ENCODE measurements at regions not wholly inside any gene's neighbourhood (a gene's known extent, or its start where the extent isn't known, plus 50 kb on each side); places are given as distances from the start of the nearest gene placed in this dataset.

DNA sequence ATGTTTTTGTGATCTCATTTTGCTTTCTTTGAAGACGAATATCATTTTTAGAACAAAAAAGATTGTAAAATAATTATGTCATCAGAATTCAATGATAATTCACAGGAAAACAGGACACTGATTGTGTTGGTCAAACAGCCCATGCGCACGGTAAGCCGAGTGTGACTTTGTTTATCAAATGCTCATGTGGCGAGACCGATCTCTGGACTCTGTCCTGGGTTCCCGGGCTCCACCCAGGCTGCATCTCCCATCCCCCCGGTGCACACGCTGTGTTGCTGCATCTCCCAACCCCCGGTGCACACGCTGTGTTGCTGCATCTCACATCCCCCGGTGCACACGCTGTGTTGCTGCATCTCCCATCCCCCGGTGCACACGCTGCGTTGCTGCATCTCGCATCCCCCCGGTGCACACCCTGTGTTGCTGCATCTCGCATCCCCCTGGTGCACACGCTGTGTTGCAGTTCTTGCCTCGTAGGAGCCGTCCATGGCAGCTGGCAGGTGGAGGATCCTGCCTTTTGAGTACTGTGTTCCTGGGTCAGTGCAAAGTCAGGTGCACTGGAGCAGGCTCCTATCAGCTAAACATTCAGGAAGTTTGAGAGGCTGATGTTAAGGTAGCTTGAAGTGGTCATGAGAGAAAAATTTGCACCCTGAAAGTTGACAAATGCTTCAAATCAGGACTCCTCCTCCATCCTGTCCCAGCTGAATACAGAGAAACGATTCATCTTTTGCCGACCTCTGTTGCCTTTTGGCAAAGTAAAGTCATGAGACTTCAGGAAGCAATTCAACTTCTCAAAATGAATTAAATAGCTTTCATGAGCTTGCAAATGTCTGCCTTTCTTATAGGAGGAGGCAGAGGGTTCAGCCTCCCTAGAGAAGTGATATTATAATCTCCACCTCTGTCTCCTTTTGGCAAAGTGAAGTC, 77.1 kb upstream of the FRMD1 start (continued):
- TF ChIP-seq, protein P1, sequence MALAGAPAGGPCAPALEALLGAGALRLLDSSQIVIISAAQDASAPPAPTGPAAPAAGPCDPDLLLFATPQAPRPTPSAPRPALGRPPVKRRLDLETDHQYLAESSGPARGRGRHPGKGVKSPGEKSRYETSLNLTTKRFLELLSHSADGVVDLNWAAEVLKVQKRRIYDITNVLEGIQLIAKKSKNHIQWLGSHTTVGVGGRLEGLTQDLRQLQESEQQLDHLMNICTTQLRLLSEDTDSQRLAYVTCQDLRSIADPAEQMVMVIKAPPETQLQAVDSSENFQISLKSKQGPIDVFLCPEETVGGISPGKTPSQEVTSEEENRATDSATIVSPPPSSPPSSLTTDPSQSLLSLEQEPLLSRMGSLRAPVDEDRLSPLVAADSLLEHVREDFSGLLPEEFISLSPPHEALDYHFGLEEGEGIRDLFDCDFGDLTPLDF (CRISPR knock-in tag; IDR thresholded peaks at IDR 0.05), result no peak
- TF ChIP-seq ETV6 (CRISPR knock-in tag; IDR thresholded peaks at IDR 0.05) (no peak), NFATC4 (CRISPR knock-in tag; IDR thresholded peaks at IDR 0.05) (no peak), GABPB1 (CRISPR knock-in tag; IDR thresholded peaks at IDR 0.05) (no peak), RELA (CRISPR knock-in tag; IDR thresholded peaks at IDR 0.05; ENCODE audit: borderline replicate concordance) (no peak)
- TF ChIP-seq, protein P2, sequence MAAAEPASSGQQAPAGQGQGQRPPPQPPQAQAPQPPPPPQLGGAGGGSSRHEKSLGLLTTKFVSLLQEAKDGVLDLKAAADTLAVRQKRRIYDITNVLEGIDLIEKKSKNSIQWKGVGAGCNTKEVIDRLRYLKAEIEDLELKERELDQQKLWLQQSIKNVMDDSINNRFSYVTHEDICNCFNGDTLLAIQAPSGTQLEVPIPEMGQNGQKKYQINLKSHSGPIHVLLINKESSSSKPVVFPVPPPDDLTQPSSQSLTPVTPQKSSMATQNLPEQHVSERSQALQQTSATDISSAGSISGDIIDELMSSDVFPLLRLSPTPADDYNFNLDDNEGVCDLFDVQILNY (CRISPR knock-in tag; IDR thresholded peaks at IDR 0.05), result no peak
- TF ChIP-seq, protein P3, sequence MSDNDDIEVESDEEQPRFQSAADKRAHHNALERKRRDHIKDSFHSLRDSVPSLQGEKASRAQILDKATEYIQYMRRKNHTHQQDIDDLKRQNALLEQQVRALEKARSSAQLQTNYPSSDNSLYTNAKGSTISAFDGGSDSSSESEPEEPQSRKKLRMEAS (CRISPR knock-in tag; IDR thresholded peaks at IDR 0.05), result no peak

- no peak overlapping the region for H3K27ac Mint-ChIP-seq
- TF ChIP-seq SMAD4 (CRISPR knock-in tag; IDR thresholded peaks at IDR 0.05), result no peak
- TF ChIP-seq, protein P4, sequence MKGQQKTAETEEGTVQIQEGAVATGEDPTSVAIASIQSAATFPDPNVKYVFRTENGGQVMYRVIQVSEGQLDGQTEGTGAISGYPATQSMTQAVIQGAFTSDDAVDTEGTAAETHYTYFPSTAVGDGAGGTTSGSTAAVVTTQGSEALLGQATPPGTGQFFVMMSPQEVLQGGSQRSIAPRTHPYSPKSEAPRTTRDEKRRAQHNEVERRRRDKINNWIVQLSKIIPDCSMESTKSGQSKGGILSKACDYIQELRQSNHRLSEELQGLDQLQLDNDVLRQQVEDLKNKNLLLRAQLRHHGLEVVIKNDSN (CRISPR knock-in tag; IDR thresholded peaks at IDR 0.05), result no peak
- no peak for TF ChIP-seq ZNF121 (CRISPR knock-in tag; IDR thresholded peaks at IDR 0.05)
- no peak overlapping the region for H3K4me3 Mint-ChIP-seq
- ChIA-PET CTCF (no interaction called here), POLR2A (no interaction called here)
- H3K36me3 Mint-ChIP-seq, result no peaks in the 10 kb centered on the region
- H3K9me3 Mint-ChIP-seq, result no peaks in the 10 kb centered on the region
- ATAC-seq, result no peak
- no peak for DNase-seq (ENCODE audit: low spot score)
- H3K27me3 Mint-ChIP-seq (ENCODE audit: low read depth), result no peaks in the 10 kb centered on the region; the same call in 1 of the 2 replicates
- H3K4me1 Mint-ChIP-seq, result peaks cover 36% of the 10 kb centered on the region
Observed at GRCh38 chr6:168155193-168155592, 76.2 kb upstream of the FRMD1 start.

GRCh38 chr6:168154263-168154917, 75.4 kb upstream of the FRMD1 start:
- Mint-ChIP-seq H3K9me3 (no peaks in the 10 kb centered on the region), H3K4me1 (peaks cover 36% of the 10 kb centered on the region), H3K27ac (no peak overlapping the region), H3K4me3 (no peak overlapping the region), H3K36me3 (no peaks in the 10 kb centered on the region), H3K27me3 (ENCODE audit: low read depth) (no peaks in the 10 kb centered on the region; the same call in 1 of the 2 replicates)
- ChIA-PET CTCF (interaction anchor here (0.8 to 1.0 kb wide), 2 partner anchors 21 to 47 kb away, joined by 3 read pairs; no protein-coding TSS in a partner anchor), POLR2A (interaction anchor here (0.5 kb wide), 1 partner anchor 171 kb away, joined by 4 read pairs; no protein-coding TSS in a partner anchor)
- DNase-seq (ENCODE audit: low spot score) (no peak), ATAC-seq (no peak)
- TF ChIP-seq ZNF416 (CRISPR knock-in tag; IDR thresholded peaks at IDR 0.05) (no peak), NFE2L1 (CRISPR knock-in tag; IDR thresholded peaks at IDR 0.05) (no peak), FOXK1 (CRISPR knock-in tag; IDR thresholded peaks at IDR 0.05) (no peak), ATF1 (CRISPR knock-in tag; IDR thresholded peaks at IDR 0.05) (no peak), ZNF423 (CRISPR knock-in tag; IDR thresholded peaks at IDR 0.05) (no peak), ETV6 (CRISPR knock-in tag; IDR thresholded peaks at IDR 0.05) (no peak), MXD4 (CRISPR knock-in tag; IDR thresholded peaks at IDR 0.05; ENCODE audit: borderline replicate concordance) (no peak), ZNF121 (CRISPR knock-in tag; IDR thresholded peaks at IDR 0.05) (no peak), GABPB1 (CRISPR knock-in tag; IDR thresholded peaks at IDR 0.05) (no peak)
- TF ChIP-seq, protein P5, sequence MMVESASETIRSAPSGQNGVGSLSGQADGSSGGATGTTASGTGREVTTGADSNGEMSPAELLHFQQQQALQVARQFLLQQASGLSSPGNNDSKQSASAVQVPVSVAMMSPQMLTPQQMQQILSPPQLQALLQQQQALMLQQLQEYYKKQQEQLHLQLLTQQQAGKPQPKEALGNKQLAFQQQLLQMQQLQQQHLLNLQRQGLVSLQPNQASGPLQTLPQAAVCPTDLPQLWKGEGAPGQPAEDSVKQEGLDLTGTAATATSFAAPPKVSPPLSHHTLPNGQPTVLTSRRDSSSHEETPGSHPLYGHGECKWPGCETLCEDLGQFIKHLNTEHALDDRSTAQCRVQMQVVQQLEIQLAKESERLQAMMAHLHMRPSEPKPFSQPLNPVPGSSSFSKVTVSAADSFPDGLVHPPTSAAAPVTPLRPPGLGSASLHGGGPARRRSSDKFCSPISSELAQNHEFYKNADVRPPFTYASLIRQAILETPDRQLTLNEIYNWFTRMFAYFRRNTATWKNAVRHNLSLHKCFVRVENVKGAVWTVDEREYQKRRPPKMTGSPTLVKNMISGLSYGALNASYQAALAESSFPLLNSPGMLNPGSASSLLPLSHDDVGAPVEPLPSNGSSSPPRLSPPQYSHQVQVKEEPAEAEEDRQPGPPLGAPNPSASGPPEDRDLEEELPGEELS (CRISPR knock-in tag; IDR thresholded peaks at IDR 0.05), result no peak
- TF ChIP-seq, protein P6, sequence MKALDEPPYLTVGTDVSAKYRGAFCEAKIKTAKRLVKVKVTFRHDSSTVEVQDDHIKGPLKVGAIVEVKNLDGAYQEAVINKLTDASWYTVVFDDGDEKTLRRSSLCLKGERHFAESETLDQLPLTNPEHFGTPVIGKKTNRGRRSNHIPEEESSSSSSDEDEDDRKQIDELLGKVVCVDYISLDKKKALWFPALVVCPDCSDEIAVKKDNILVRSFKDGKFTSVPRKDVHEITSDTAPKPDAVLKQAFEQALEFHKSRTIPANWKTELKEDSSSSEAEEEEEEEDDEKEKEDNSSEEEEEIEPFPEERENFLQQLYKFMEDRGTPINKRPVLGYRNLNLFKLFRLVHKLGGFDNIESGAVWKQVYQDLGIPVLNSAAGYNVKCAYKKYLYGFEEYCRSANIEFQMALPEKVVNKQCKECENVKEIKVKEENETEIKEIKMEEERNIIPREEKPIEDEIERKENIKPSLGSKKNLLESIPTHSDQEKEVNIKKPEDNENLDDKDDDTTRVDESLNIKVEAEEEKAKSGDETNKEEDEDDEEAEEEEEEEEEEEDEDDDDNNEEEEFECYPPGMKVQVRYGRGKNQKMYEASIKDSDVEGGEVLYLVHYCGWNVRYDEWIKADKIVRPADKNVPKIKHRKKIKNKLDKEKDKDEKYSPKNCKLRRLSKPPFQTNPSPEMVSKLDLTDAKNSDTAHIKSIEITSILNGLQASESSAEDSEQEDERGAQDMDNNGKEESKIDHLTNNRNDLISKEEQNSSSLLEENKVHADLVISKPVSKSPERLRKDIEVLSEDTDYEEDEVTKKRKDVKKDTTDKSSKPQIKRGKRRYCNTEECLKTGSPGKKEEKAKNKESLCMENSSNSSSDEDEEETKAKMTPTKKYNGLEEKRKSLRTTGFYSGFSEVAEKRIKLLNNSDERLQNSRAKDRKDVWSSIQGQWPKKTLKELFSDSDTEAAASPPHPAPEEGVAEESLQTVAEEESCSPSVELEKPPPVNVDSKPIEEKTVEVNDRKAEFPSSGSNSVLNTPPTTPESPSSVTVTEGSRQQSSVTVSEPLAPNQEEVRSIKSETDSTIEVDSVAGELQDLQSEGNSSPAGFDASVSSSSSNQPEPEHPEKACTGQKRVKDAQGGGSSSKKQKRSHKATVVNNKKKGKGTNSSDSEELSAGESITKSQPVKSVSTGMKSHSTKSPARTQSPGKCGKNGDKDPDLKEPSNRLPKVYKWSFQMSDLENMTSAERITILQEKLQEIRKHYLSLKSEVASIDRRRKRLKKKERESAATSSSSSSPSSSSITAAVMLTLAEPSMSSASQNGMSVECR (CRISPR knock-in tag; IDR thresholded peaks at IDR 0.05; ENCODE audit: borderline replicate concordance), result no peak
